ENCODE measurements at regions not wholly inside any gene's neighbourhood (a gene's known extent, or its start where the extent isn't known, plus 50 kb on each side); places are given as distances from the start of the nearest gene placed in this dataset.

GRCh38 chr17:73960469-73960868 lies 243.0 kb upstream of the RPL38 start:
- no peak for DNase-seq

GRCh38 chr17:73962308-73962707 lies 241.2 kb upstream of the RPL38 start:
- no peak for DNase-seq

- DNase-seq, result no peak
Observed at GRCh38 chr17:73968680-73969079, 234.8 kb upstream of the RPL38 start.

GRCh38 chr17:73969956-73970355 lies 233.5 kb upstream of the RPL38 start:
- DNase-seq, result no peak

- DNase-seq, result no peak
Observed at GRCh38 chr17:73971127-73971526, 232.4 kb upstream of the RPL38 start.

GRCh38 chr17:73972056-73972455 lies 231.4 kb upstream of the RPL38 start:
- DNase-seq, result no peak

- no peak for DNase-seq
Observed at GRCh38 chr17:73972901-73973300, 230.6 kb upstream of the RPL38 start.

GRCh38 chr17:73973586-73974409 lies 229.7 kb upstream of the RPL38 start:
- DNase-seq, result no peak

- DNase-seq, result no peak
Observed at GRCh38 chr17:73974536-73974935, 228.9 kb upstream of the RPL38 start.

GRCh38 chr17:73976147-73976546 lies 227.3 kb upstream of the RPL38 start:
- DNase-seq, result no peak

GRCh38 chr17:73976676-73977521 lies 226.6 kb upstream of the RPL38 start:
- no peak for DNase-seq

- no peak for DNase-seq
Observed at GRCh38 chr17:73980517-73980916, 223.0 kb upstream of the RPL38 start.

GRCh38 chr17:73982871-73983270 lies 220.6 kb upstream of the RPL38 start:
- DNase-seq, result no peak

- no peak for DNase-seq
Observed at GRCh38 chr17:73983621-73984400, 219.7 kb upstream of the RPL38 start.

GRCh38 chr17:73984941-73985340 lies 218.5 kb upstream of the RPL38 start:
- no peak for DNase-seq

GRCh38 chr17:73985466-73986015 lies 217.9 kb upstream of the RPL38 start:
- DNase-seq, result no peak

GRCh38 chr17:73986641-73987177 lies 216.8 kb upstream of the RPL38 start:
- DNase-seq, result no peak

- no peak for DNase-seq
Observed at GRCh38 chr17:73987395-73987794, 216.1 kb upstream of the RPL38 start.

- DNase-seq, result no peak
Observed at GRCh38 chr17:73987845-73988509, 215.5 kb upstream of the RPL38 start.

- no peak for DNase-seq
Observed at GRCh38 chr17:73989671-73990070, 213.8 kb upstream of the RPL38 start.

- no peak for DNase-seq
Observed at GRCh38 chr17:73990290-73990689, 213.2 kb upstream of the RPL38 start.

GRCh38 chr17:73991260-73991659 lies 212.2 kb upstream of the RPL38 start:
- DNase-seq, result no peak

All from central memory CD4-positive, alpha-beta T cell (primary cell).